HG03521 (cell line): ENCODE measurements at regions not wholly inside any gene's neighbourhood (a gene's known extent, or its start where the extent isn't known, plus 50 kb on each side); places are given as distances from the start of the nearest gene placed in this dataset.

ENCODE experiments used
- ATAC-seq: cut with Tn5 transposase; IDR thresholded peaks from one replicate; pipeline ENCODE4 v1.9.1; 2021; ENCODE audit warnings: mild to moderate bottlenecking, moderate library complexity; ENCODE audit not compliant: unreplicated experiment

DNA sequence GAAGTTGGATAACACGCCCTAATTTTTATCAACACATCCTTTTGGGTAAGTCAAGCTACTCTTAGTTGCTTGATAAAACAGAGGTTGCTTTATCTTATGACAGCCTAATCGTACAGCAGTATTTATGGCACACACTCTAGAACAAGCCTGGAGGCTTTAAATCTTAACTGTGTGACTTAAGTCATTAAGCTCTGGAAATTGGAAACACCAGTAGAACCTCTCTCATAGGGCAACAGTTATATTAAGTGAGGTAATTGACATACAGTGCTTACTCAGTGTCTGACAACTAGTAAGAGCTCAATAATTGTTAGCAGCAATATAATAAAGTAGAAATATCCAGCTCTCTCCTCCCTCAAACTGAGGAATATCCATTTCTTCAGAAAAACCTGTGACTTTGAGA lies 808.9 kb upstream of the WWC1 start:
- no peak for ATAC-seq

DNA sequence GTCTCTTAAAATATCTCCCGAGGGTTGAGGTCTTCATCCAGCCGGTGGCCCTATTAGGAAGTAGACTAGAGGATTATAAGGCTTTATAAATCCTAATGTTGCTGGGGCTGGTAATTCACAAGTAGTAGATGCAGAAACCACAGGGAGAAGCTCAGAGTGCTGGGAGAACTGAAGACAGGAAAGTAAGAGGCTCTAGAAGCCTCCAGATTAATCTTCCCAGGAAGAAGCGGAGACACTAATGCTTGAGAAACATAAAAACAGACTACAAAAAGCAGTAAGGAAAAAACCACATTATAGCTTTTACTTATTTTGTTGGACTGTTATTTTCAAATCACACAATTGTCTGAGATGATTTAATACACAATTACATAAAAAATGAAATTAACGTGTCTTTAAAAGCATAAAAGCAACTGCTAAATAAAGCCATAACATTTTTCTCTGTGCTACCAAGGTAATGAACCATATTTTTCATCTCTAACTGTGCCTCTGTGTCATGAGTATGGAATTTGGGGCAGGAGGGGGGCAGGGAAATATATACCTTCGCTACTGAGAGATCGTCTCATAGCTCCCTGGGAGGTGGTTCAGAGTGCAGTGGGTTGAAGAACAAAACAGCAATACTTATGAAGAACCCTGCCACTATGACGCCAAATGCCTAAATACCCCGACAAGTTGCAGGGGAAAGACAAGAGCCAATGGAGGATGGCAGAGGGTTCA lies 806.2 kb upstream of the WWC1 start:
- ATAC-seq, result no peak

DNA sequence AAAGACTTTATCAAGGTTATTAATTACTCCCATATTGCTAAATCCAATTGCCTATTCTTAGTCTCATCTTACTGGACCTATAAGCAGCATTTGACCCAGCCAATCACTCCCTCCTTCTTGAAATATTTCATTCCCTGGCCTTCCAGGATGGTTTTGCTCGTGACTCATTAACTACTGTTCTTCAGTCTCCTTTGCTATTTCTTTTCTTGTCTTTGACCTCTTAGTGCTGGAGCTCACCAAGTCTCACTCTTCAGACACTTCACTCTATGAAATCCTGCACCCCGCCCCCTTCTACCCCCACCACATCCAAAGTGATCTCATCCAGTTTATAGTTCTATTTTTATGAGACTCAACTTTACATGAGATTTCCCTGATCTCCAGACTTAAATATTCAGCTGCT lies 803.1 kb upstream of the WWC1 start:
- ATAC-seq, result no peak

DNA sequence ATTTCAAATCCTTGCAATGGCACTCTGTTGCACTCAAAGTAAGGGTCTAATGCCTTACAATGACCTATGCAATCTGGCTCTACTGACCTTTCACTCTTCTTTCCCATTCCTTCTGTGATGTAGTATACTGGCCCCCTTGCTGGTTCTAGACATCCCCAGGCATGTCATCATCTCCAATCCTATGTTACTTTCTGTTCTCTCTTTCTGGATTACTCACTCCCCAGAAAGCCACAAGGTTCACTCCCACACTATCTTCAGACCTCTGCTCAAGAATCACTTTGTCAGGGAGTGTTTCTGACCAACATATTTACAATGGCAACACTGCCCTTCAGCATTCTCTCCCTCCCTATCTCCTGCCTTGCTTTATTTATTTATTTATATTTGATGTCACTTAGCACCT lies 802.2 kb upstream of the WWC1 start:
- ATAC-seq, result peak; percentile 81

DNA sequence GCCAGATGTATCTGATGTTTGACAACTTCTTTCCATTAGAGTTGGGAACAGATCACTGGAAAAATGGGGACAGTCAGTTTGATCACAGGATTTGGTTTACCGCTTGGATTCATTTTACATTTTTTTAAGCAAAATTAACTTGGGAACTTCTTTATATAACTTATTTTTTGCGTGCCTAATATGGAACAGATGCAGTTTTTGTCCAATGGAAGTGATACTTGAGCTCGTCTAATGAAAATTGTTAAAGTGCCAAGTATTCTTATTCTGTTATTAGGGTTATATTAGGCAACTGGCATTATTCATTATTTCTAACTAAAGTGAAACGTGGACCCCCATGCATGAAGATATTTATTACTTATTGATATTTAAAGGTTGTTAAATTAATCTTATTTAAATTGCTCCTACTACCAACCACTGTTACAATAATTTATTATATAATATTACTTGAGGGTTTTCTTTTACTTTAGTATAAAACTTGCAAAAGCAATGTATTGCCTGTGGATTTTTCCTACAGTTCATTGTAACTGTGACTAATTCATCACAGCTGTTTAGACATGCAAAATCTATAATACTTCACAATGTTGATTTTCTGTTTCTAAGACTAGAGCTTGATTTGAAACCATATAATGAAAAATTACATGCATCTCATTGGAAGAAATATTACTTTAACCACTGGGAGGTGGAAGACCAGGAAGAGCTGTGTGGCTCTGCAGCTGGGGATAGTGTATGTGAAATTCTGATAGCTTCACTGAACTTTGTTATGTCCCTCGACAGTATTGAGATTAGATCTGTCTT lies 787.3 kb upstream of the WWC1 start:
- no peak for ATAC-seq

DNA sequence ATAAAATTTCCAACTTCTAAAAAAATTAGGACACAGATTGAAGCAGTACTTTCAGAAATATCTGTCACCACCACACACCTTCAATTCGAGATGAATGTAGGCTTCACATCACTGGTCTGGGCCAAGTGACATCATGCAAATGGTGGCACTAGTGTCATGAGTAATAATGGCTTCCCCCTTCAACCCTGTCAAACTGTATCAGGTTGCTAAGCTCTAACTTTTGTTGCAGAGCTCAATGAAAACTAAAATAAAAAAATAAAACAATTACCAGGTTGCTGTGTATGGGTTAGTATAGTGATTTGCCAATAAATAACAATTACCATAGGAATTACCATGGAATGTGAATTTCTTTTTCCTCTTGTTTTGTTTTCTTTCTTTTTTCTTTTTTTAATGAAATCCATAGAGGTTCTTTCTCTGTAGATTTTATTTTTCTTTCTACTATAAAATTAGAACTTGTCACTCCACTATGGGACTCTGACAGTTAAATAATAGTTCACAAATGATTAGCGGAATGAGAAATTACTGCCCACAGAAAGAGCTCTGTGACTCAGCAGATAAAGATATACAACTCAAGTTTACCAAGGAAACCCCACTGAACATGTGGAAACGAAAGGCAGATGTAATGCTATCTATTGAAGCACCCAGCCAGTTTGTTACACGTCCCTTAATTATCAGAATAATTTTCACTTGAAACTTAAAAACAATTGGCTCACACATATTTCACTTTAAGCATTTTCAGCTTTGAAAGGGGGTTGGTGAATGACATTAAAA lies 783.8 kb upstream of the WWC1 start:
- no peak for ATAC-seq

DNA sequence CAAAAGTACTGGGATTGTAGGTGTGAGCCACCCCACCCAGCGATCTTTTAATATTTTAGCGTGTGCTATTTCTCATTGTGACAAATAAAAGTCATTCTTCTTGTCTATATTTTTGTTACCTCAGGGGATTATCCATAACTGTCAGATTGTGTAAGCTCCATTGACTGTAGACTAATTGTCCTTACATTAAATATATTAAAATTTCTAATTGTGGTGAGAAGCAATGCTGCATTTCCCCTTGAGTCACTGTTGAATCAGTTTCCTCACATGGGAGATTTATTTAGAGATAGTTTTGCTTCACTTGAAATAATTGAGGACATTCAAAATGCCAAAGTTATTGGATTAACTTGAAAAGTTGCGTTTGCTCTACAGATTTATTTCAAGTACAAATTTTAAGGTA lies 782.4 kb upstream of the WWC1 start:
- ATAC-seq, result no peak

DNA sequence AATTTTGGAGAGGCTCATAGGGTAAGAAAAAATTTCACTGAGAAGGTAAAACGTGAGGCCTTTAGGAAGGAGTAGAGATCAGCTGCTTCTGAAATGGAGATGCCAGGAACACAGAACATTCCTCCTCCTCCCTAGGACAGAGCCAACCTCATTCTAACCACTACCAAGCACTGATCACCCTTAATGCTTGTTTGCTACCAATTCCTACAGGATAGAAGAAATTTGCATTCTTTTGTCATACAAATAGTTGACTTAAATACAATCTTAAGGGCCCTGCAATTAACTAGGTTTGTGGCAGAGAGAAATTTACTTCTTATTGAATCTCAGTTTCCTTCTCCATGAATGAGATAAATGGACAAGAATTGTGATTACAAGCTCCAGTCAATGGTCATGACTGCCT lies 780.2 kb upstream of the WWC1 start:
- no peak for ATAC-seq

DNA sequence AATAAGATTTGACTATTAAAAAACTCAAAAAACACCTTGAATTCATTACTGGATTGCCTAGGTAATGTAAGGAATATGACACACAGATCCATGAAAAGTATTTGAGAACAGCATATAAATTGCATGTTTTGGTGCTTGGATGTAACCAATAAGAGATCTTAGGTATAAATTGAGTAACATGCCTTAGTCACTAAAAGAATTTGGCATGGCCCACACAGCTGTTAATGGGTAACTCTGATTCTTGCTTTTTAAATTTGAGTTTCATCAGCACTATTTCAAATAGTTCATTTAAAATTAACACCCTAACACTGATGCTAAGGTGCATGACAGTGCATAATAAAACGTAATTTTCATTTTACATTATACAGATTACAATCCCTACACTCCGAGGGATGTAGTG lies 779.3 kb upstream of the WWC1 start:
- no peak for ATAC-seq

DNA sequence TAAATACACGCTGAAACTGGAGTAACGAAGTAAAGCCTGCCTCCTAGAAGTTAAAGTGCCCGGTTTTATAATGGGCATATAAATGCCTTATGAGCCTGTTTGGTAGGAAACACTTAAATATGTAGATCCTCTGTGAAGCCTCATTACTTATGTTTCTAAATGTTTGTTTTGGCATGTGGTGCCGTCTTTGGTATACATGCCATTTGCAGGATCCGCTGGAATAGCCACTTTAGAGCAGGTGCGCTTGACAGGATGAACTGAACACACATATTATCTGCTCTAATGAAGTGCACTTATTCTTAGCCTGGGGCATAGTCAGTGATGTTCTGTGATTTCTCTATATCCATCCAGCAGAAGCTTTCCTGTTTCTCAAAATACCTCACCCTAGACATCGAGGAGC lies 778.1 kb upstream of the WWC1 start:
- ATAC-seq, result no peak

DNA sequence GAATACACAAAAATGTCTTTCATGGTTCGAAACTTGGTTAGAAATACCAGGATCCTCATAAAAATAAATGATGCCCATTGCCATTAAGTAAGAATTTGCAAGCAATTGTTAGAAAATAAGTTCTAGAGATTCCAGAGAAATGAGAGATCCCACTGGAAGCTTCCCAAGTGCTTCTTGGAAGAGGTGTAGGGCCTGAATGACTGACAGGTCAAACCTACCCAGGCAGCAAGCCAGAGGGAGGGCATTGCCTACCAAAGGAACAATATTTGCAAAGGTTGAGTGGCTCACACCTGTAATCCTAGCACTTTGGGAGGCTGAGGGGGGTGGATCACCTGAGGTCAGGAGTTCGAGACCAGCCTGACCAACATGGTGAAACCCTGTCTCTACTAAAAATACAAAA lies 777.0 kb upstream of the WWC1 start:
- ATAC-seq, result no peak

DNA sequence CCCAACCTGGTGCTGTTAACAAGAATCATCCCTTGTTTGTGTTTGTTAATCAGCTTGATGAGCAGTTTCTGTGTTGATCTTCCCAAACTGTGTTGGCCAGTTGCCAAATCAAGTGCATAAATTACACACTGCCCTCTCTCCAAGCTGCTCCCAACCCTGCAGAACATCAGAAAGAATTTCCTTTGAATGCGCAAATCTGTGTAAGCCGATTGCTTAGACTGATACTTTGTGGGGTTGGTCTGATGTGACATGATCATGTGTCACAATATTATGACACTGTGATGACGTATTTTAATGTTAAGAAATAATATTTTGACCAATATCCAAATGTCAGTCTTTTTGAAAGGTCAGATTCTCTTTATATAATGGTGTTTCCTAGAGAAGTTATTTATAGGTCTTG lies 766.4 kb upstream of the WWC1 start:
- ATAC-seq, result no peak

DNA sequence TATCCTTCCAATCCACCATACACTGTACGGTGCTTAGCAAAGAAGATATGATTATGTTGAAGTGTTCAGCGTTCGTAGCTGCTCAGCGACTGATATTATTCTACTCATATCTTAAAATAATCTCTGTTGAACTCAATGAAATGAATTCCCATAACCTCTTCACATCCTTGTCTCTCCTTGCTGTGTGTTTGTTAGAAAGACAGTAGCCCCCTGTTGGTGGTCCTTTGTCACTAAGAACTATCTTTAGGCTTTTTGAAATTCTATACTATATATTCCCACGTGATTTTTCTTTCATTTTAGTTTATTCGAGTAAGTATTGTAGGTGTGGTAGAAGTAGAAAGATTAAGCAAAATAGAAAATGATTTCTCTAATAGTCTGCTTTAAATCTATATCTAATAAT lies 762.8 kb upstream of the WWC1 start:
- no peak for ATAC-seq

DNA sequence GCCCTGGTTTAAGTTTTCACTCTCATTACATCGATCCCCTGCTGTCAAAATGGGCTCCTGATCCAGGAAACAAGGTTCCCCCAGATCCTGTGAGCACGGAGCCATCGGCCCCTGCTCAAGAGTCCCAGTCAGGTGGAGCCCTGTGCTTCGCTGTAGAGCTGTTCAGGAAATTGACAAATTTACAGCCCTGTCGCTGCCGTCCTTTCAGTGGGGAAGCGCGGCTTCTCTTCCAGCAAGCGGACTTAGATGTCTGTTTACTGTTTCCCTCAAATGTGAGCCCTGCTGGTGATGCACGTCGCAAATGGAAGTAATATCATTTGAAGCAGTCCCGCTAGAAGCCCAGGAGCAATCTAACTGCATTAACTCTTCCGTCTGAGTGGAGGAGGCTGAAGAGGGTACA lies 760.9 kb upstream of the WWC1 start:
- no peak for ATAC-seq

DNA sequence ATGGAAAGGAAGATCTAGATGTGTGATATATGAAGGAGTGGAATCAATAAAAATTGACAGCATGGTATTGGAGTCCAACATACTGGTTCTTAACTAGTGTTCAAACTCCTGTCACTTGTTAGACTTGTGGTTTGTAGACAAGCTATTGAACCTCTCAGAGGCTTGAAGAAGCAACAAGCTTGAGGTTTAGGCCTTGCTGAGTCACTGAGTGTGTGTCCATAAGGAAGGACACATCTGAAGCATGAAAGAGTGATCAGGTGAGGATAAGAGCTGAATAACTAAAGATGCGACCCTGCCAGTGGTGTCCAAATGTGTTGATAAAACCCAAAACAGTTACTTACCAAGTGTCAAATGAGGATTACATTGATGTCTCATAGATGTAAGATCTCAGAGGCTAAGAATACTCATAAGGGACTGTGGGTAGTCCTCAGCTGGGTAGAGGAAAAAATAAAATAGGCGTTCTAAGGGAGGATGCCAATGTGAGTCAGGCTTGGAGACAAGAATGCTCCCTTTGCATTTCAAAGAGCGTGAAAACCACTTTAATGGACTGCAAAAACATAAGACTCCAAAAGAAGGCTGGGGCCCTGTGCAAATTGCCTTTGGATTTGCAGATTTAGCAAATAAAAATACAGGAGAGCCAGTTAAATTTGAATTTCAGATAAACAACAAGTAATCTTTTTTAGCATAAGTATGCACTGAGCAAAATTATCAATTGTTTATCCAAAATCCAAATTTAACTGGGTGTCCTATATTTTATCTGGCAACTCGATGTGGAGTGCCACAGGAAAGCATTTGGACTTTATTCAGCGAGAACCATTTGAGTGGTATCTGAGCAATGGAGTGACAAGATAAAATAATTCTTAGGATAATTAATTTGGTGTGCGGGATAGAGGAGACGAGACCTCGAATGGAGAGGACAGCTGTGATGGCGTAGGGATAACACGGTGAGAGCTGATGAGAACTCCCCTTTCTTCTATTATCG lies 757.3 kb upstream of the WWC1 start:
- no peak for ATAC-seq

DNA sequence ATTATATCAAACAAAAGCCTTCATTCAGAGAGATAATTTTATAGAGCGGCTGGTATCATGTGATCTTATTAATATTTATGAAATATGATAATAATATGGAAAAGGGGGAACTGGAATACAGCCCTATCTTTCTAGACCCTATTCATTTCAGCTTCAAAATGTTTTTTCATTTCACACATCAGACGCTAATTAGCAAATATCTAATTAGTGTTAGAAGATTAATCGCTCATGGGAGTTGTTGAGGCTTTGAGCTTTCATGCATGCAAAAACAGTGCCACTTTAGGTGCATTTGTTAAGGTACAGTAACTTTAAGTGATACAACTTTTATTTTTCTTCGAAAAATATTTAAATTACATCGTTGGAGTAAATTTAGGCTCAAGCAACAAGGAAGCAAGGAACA lies 751.7 kb upstream of the WWC1 start:
- ATAC-seq, result no peak

DNA sequence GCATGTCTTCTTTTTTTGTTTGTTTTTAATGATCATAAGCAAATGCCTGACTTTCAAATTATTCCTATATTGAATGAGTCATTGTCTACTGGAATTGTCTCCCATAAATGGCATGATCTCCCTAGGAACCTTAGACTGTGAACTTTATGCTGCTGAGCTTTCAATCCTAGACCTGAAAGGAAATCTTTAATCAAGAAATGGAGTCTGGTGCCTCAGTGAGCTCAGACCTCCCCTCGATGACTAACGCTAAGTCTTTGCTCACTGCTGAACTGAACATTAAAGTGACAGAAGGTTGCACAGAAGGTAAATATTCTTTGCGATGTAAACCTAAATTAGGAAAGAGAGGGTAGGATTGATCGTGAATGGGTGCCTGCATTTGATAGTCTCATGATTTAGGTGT lies 745.2 kb upstream of the WWC1 start:
- no peak for ATAC-seq

DNA sequence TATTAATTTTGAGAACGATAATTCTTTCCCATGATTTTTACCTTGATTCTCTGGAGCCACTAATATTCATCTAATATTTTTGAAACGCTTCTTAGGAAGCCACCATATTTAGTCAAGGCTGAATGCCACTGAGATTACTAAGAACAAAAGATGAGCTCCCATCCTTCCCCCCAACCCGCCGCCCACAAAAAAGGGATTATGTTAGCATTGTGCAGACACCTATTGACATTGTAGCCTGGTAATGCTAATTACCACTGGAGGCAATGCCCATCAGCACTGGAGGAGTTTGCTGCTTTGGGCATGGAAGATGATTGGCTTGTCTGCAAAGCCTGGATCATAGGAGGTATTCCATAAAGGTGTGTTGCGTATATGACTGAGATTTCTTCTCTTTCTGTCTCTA lies 739.1 kb upstream of the WWC1 start:
- ATAC-seq, result no peak

DNA sequence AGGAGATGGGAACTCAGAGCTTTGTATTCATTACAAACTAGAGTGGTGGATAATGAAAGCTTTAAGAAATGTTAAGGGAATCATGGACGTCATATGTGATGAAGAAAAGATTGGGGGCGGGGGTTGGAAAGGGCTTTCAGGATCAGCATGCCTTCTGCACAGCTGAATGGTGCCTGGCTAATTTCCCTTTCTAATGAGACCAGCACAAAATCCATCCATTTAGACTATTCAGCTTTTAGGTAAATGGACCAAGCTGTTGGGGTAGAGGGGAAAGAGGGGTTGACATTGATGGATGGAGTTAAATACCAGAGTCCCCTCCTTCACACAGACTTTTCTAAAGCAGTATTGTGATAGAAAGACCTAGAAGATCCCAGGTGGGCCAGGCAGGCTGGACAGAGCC lies 737.9 kb upstream of the WWC1 start:
- no peak for ATAC-seq

DNA sequence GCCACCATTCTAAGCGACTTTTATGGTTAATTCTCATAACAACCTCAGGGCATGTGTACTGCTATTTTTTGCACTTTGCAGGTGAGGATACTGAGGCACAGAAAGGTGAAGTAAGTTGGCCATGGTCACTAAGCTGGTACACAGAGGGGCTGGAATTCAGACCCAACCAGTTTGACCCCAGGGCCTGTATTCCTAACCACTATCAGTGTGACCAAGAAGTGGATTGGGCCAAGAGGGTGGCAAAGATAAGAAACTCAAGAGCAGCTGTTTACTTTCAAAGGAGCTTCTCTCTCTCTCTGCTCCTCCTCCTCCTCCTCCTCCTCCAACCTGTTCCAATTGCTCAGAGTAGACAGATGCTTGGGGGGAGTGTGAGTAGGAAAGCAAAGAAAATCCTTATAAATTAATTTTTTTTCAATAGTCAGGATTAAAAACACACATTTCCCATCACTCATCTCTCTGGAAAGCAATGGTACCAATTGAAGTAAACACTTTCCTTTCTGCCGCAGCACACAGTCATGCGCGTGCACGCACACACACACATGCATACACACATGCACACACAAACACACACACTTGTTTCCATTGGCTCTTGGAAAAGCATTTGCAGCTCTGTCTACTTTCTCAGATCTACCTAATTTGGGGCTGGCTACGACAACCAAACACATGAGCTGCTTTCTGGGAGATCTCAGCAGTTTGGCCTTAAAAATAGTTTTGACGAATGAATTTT lies 736.7 kb upstream of the WWC1 start:
- ATAC-seq, result no peak
